Aorta (tissue), 5 donors: ENCODE measurements at regions not wholly inside any gene's neighbourhood (a gene's known extent, or its start where the extent isn't known, plus 50 kb on each side); places are given as distances from the start of the nearest gene placed in this dataset.
"Not testable (repeated sequence)": the region's sequence is repeated elsewhere in the genome, so short reads cannot be mapped to it uniquely, and the experiment has no call there.

Experiments used
- ATAC-seq: fragments of 200-7000 bp; cut with Tn5 transposase; one replicate; pipeline ENCODE4 v1.9.1; 2022; ENCODE audit warnings: moderate library complexity; ENCODE audit not compliant: low FRiP score
- DNase-seq, 2 donors: peaks; one replicate each; pipeline ENCODE4 v3.0.0-alpha.2; 2020
- H3K27ac ChIP-seq, 2 donors: one replicate each; pipeline ENCODE4 v1.5.1; 2013; ENCODE audit warnings: low read length in 2 of 2, mild to moderate bottlenecking in 2 of 2, moderate library complexity in 2 of 2, control low read depth in 1 of 2, inconsistent platforms in 1 of 2, low read depth in 1 of 2
- H3K27me3 ChIP-seq, 2 donors: one replicate each; pipeline ENCODE4 v1.6.1; 2013; ENCODE audit warnings: control low read depth in 1 of 2, low read length in 1 of 2, mild to moderate bottlenecking in 1 of 2, moderate library complexity in 1 of 2; ENCODE audit not compliant: insufficient read depth in 2 of 2, control insufficient read depth in 1 of 2
- H3K36me3 ChIP-seq, 2 donors: one replicate each; pipeline ENCODE4 v1.6.1; 2013; ENCODE audit warnings: control low read depth in 1 of 2, low read length in 1 of 2, mild to moderate bottlenecking in 1 of 2; ENCODE audit not compliant: insufficient read depth in 2 of 2, control insufficient read depth in 1 of 2
- H3K4me1 ChIP-seq, 2 donors: one replicate each; pipeline ENCODE4 v1.6.1; 2013; ENCODE audit warnings: low read length in 2 of 2, control low read depth in 1 of 2, mild to moderate bottlenecking in 1 of 2, moderate library complexity in 1 of 2; ENCODE audit not compliant: insufficient read depth in 2 of 2, control insufficient read depth in 1 of 2
- H3K4me3 ChIP-seq, 2 donors: one replicate each; pipeline ENCODE4 v1.5.1; 2013; ENCODE audit warnings: low read length in 2 of 2, control low read depth in 1 of 2, mild to moderate bottlenecking in 1 of 2
- H3K9me3 ChIP-seq: one replicate; pipeline ENCODE4 v1.6.1; 2013; ENCODE audit warnings: mild to moderate bottlenecking, low read length; ENCODE audit not compliant: control insufficient read depth
- WGBS, 2 donors: extraction: QIAGEN DNeasy Blood & Tissue Kit; methylation state at CpG; one replicate each; pipeline ENCODE4 v1.1.7; 2013; 5-methylcytosine and 5-hydroxymethylcytosine counted together
- intact Hi-C, 2 donors: fragments of 100-400 bp; cut with DNase I; formaldehyde crosslinking; loops; one replicate each; pipeline versions ENCODE4 v1.14.2 to v1.15.0; 2022
- donor health status: healthy with polysubstance abuse.
- donor health status: Bipolar disorder and iron deficiency.
- donor health status: DM: no; HTN: no; CAD: no.
- donor health status: DM: no; HTN: no; CAD: no.
- donor health status: DM: yes; HTN: yes; CAD: no.

GRCh38 chr10:16231176-16231575 is 205.6 kb upstream of the PTER start:
- Histone ChIP-seq H3K9me3 (no peaks in the 10 kb centered on the region), H3K27me3 (no peaks in the 10 kb centered on the region), H3K27ac (no peak overlapping the region), H3K36me3 (no peaks in the 10 kb centered on the region), H3K4me1 (no peaks in the 10 kb centered on the region), H3K4me3 (no peak overlapping the region)
- WGBS, 2 donors, result 82 to 86% methylated on average over 2 of the region's 2 CpGs
- no peak for ATAC-seq
- DNase-seq, result no peak
- intact Hi-C loops, result no loop called here

- Histone ChIP-seq H3K27me3 (no peaks in the 10 kb centered on the region), H3K4me3 (no peak overlapping the region), H3K9me3 (no peaks in the 10 kb centered on the region), H3K27ac (no peak overlapping the region), H3K36me3 (no peaks in the 10 kb centered on the region), H3K4me1 (no peaks in the 10 kb centered on the region)
- DNase-seq (peak in 1 of 2 donors; percentile 75), ATAC-seq (no peak)
- WGBS, 2 donors, result 61 to 62% methylated on average over 11 of the region's 11 CpGs
- intact Hi-C loops, result no loop called here
These were observed 204.9 kb upstream of the PTER start for GRCh38 chr10:16231734-16232435.

- DNase-seq (no peak), ATAC-seq (no peak)
- intact Hi-C loops, result no loop called here
- Histone ChIP-seq H3K27me3 (no peaks in the 10 kb centered on the region), H3K4me1 (no peaks in the 10 kb centered on the region), H3K36me3 (no peaks in the 10 kb centered on the region), H3K27ac (no peak overlapping the region), H3K4me3 (no peak overlapping the region), H3K9me3 (no peaks in the 10 kb centered on the region)
- WGBS, 2 donors, result 77 to 91% methylated on average over 1 of the region's 1 CpG
These were observed 204.4 kb upstream of the PTER start for GRCh38 chr10:16232441-16232840.

- ATAC-seq (no peak), DNase-seq (no peak)
- H3K9me3 ChIP-seq, result peaks cover 1% of the 10 kb centered on the region
- WGBS, 2 donors, result 91 to 92% methylated on average over 2 of the region's 2 CpGs
- no peak overlapping the region for H3K27ac ChIP-seq
- intact Hi-C loops, result no loop called here
- no peaks in the 10 kb centered on the region for H3K36me3 ChIP-seq
- no peaks in the 10 kb centered on the region for H3K27me3 ChIP-seq
- no peak overlapping the region for H3K4me3 ChIP-seq
- no peaks in the 10 kb centered on the region for H3K4me1 ChIP-seq
These were observed 201.9 kb upstream of the PTER start for GRCh38 chr10:16234916-16235315.

- H3K4me1 ChIP-seq, result no peaks in the 10 kb centered on the region
- intact Hi-C loops, result no loop called here
- no peak overlapping the region for H3K27ac ChIP-seq
- H3K27me3 ChIP-seq, result no peaks in the 10 kb centered on the region
- no peaks in the 10 kb centered on the region for H3K36me3 ChIP-seq
- 88 to 90% methylated on average over 3 of the region's 3 CpGs for WGBS, 2 donors
- peaks cover 6% of the 10 kb centered on the region for H3K9me3 ChIP-seq
- no peak overlapping the region for H3K4me3 ChIP-seq
- no peak for DNase-seq
- no peak for ATAC-seq
These were observed 194.4 kb upstream of the PTER start for GRCh38 chr10:16242446-16242845.

- intact Hi-C loops, result no loop called here
- no peak for ATAC-seq
- no peak for DNase-seq
- Histone ChIP-seq H3K36me3 (no peaks in the 10 kb centered on the region), H3K27ac (no peak overlapping the region), H3K4me1 (no peaks in the 10 kb centered on the region), H3K27me3 (no peaks in the 10 kb centered on the region), H3K4me3 (no peak overlapping the region), H3K9me3 (peaks cover 6% of the 10 kb centered on the region)
These were observed 193.8 kb upstream of the PTER start for GRCh38 chr10:16242859-16243613.

GRCh38 chr10:16250136-16250535 is 186.7 kb upstream of the PTER start:
- not testable (repeated sequence) for ATAC-seq
- WGBS, 2 donors, result 70 to 78% methylated on average over 7 of the region's 7 CpGs

GRCh38 chr10:16256336-16256735 is 180.5 kb upstream of the PTER start:
- no peaks in the 10 kb centered on the region for H3K27me3 ChIP-seq
- ATAC-seq (no peak), DNase-seq (no peak)
- no peak overlapping the region for H3K27ac ChIP-seq
- intact Hi-C loops, result no loop called here
- H3K4me3 ChIP-seq, result no peak overlapping the region
- WGBS, 2 donors, result 66 to 77% methylated on average over 3 of the region's 3 CpGs
- H3K9me3 ChIP-seq, result peaks cover 2% of the 10 kb centered on the region
- no peaks in the 10 kb centered on the region for H3K4me1 ChIP-seq
- no peaks in the 10 kb centered on the region for H3K36me3 ChIP-seq

More at GRCh38 chr10:16250136-16250535, 186.7 kb upstream of the PTER start:
- intact Hi-C loops, H3K27ac ChIP-seq, DNase-seq, H3K9me3 ChIP-seq, H3K27me3 ChIP-seq, H3K4me1 ChIP-seq, H3K36me3 ChIP-seq, H3K4me3 ChIP-seq: not testable (repeated sequence)
